Mesothelial cell of epicardium (in vitro differentiated cells): ENCODE measurements at regions not wholly inside any gene's neighbourhood (a gene's known extent, or its start where the extent isn't known, plus 50 kb on each side); places are given as distances from the start of the nearest gene placed in this dataset.

Experiments
- DNase-seq, 2 experiments: peaks; one replicate each; pipeline ENCODE4 v3.0.0; 2021; ENCODE audit warnings: low spot score in 2 of 2; ENCODE audit not compliant: unreplicated experiment in 2 of 2
- H3K27ac Mint-ChIP-seq: 2 replicates; pipeline ENCODE4 v1.8.0; 2021; ENCODE audit warnings: mixed read lengths
- H3K27me3 Mint-ChIP-seq: 2 replicates; pipeline ENCODE4 v1.8.0; 2021; ENCODE audit warnings: low read depth, mixed read lengths
- H3K36me3 Mint-ChIP-seq: 2 replicates; pipeline ENCODE4 v1.8.0; 2021; ENCODE audit warnings: mixed read lengths
- H3K4me1 Mint-ChIP-seq: 2 replicates; pipeline ENCODE4 v1.8.0; 2021; ENCODE audit warnings: mixed read lengths
- H3K4me3 Mint-ChIP-seq: 2 replicates; pipeline ENCODE4 v1.8.0; 2021; ENCODE audit warnings: mild to moderate bottlenecking, moderate library complexity, mixed read lengths
- H3K9me3 Mint-ChIP-seq: 2 replicates; pipeline ENCODE4 v1.8.0; 2021; ENCODE audit warnings: mixed read lengths
- TF ChIP-seq, protein P1 (sequence below): fragments of 200-600 bp; sonication (generic); IDR thresholded peaks from one replicate; pipeline ENCODE4 v1.5.0; 2021; ENCODE audit warnings: antibody characterized with exemption; ENCODE audit not compliant: unreplicated experiment

DNA sequence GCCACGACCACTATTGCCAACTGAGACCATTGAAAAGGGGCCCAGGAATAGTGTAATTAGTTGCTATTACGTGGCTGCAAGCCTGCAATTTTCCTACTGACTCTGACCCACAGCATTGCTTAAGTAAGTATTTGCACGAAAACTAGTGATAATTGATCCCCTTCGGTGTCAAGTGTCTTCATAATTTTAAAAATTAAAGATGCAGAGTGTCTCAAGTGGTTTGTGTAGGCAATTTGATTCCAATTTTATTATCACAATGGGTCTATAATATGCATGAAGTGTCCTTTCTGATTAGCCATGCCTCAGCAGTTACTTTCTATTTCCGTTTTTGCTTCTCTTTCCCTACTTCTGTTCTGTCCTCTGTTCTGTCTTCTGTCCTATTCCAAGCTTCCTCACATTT, 259.2 kb downstream of the C3orf38 start:
- no peaks in the 10 kb centered on the region for H3K4me1 Mint-ChIP-seq
- no peaks in the 10 kb centered on the region for H3K9me3 Mint-ChIP-seq
- no peaks in the 10 kb centered on the region for H3K36me3 Mint-ChIP-seq
- no peak for DNase-seq
- TF ChIP-seq, protein P1, sequence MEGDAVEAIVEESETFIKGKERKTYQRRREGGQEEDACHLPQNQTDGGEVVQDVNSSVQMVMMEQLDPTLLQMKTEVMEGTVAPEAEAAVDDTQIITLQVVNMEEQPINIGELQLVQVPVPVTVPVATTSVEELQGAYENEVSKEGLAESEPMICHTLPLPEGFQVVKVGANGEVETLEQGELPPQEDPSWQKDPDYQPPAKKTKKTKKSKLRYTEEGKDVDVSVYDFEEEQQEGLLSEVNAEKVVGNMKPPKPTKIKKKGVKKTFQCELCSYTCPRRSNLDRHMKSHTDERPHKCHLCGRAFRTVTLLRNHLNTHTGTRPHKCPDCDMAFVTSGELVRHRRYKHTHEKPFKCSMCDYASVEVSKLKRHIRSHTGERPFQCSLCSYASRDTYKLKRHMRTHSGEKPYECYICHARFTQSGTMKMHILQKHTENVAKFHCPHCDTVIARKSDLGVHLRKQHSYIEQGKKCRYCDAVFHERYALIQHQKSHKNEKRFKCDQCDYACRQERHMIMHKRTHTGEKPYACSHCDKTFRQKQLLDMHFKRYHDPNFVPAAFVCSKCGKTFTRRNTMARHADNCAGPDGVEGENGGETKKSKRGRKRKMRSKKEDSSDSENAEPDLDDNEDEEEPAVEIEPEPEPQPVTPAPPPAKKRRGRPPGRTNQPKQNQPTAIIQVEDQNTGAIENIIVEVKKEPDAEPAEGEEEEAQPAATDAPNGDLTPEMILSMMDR = no peak
- no peak overlapping the region for H3K4me3 Mint-ChIP-seq
- no peaks in the 10 kb centered on the region for H3K27me3 Mint-ChIP-seq
- H3K27ac Mint-ChIP-seq = no peak overlapping the region

GRCh38 chr3:88410259-88410658, 260.5 kb downstream of the C3orf38 start:
- Mint-ChIP-seq H3K9me3 (no peaks in the 10 kb centered on the region), H3K27me3 (no peaks in the 10 kb centered on the region), H3K4me1 (no peaks in the 10 kb centered on the region), H3K27ac (no peak overlapping the region), H3K4me3 (no peak overlapping the region), H3K36me3 (no peaks in the 10 kb centered on the region)
- no peak for DNase-seq
- TF ChIP-seq, protein P1 = no peak

DNA sequence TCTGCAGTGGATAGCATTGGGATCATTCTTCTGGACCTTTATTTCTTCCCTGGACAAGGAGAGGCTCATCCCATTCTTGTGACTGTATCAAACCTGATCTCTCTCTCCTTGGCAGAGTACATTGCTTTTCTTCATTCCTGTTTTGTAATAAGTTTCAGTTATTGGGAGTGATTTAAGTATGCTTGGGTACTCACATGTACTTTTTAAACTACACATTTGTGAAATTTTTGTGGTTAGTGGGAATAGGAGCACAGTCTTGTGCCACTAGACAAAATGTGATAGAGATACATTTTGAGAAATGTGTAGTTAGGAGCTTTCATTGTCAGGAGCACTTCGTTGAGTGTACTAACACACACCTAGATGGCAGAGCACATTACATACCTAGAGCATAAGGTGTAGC, 262.6 kb downstream of the C3orf38 start:
- no peak for DNase-seq
- TF ChIP-seq, protein P1 = no peak
- Mint-ChIP-seq H3K4me1 (no peaks in the 10 kb centered on the region), H3K36me3 (no peaks in the 10 kb centered on the region), H3K9me3 (no peaks in the 10 kb centered on the region), H3K4me3 (no peak overlapping the region), H3K27ac (no peak overlapping the region), H3K27me3 (no peaks in the 10 kb centered on the region)

DNA sequence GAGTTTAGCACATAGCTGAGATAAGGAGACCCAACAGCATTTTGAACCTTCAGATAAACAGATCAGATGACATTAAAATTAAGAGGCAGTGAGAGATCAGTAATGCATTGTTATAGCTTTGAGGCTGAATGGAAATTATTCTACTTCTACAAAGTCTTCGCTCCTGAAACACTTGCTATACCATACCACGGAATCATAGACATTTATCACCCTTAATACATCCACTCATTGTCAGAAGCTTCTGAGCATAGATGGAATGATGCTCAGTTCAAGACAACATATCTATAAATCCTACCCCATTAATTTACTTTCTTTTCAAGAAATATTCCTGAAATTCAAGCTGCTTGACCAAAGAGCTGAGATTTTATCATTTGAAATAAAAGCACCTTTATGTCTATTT, 266.7 kb downstream of the C3orf38 start:
- TF ChIP-seq, protein P1 = no peak
- no peak overlapping the region for H3K27ac Mint-ChIP-seq
- no peak for DNase-seq
- no peaks in the 10 kb centered on the region for H3K9me3 Mint-ChIP-seq
- no peaks in the 10 kb centered on the region for H3K4me1 Mint-ChIP-seq
- H3K27me3 Mint-ChIP-seq = no peaks in the 10 kb centered on the region
- H3K4me3 Mint-ChIP-seq = no peak overlapping the region
- H3K36me3 Mint-ChIP-seq = no peaks in the 10 kb centered on the region

DNA sequence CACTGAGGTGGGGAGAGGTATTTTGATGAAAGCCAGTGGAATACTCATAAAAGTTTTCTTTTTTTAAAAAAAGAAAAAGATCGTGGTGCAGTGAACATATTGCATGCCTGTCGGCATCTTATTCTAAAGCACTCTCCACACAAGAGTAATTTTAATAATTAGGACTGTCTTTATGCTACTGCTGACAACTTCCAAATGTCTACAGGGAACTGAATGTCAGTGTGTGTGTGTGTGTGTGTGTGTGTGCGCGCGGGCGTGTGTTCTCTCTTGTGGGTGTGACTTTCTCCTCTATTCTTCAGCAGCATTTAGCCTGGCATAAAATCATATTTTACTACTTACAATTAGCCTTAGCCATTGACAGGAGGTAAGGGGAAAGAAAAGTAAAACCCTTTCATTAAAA, 268.5 kb downstream of the C3orf38 start:
- H3K36me3 Mint-ChIP-seq = no peaks in the 10 kb centered on the region
- H3K9me3 Mint-ChIP-seq = no peaks in the 10 kb centered on the region
- H3K4me1 Mint-ChIP-seq = no peaks in the 10 kb centered on the region

More for the DNA sequence above, 268.5 kb downstream of the C3orf38 start:
- DNase-seq = no peak
- Mint-ChIP-seq H3K4me3 (no peak overlapping the region), H3K27ac (no peak overlapping the region), H3K27me3 (peaks cover 3% of the 10 kb centered on the region)
- TF ChIP-seq, protein P1 = no peak
